Activated T-helper 17 cell treated with anti-CD3 and anti-CD28 coated beads, Interleukin-2, amount 50 U/mL, for 72 hours (primary cell): ENCODE measurements at regions not wholly inside any gene's neighbourhood (a gene's known extent, or its start where the extent isn't known, plus 50 kb on each side); places are given as distances from the start of the nearest gene placed in this dataset.

ENCODE experiments used
- ATAC-seq: fragments of 150-1000 bp; cut with Tn5 transposase; replicated peaks from 2 replicates; pipeline ENCODE4 v1.10.0; 2021; ENCODE audit warnings: mild to moderate bottlenecking, moderate library complexity
- H3K27ac Mint-ChIP-seq: one replicate; pipeline ENCODE4 v1.8.0; 2022; ENCODE audit warnings: mixed read lengths
- H3K27me3 Mint-ChIP-seq: one replicate; pipeline ENCODE4 v1.8.0; 2022; ENCODE audit warnings: mixed read lengths
- H3K36me3 Mint-ChIP-seq: one replicate; pipeline ENCODE4 v1.8.0; 2022; ENCODE audit warnings: low read depth, mild to moderate bottlenecking, mixed read lengths
- H3K4me1 Mint-ChIP-seq: one replicate; pipeline ENCODE4 v1.8.0; 2022; ENCODE audit warnings: mixed read lengths
- H3K4me3 Mint-ChIP-seq: one replicate; pipeline ENCODE4 v1.8.0; 2022; ENCODE audit warnings: mild to moderate bottlenecking, mixed read lengths
- H3K9me3 Mint-ChIP-seq: one replicate; pipeline ENCODE4 v1.8.0; 2022; ENCODE audit warnings: mixed read lengths

- Mint-ChIP-seq H3K27me3 (peaks cover 4% of the 10 kb centered on the region), H3K4me1 (no peaks in the 10 kb centered on the region), H3K9me3 (peaks cover 15% of the 10 kb centered on the region), H3K4me3 (no peak overlapping the region), H3K27ac (no peak overlapping the region), H3K36me3 (no peaks in the 10 kb centered on the region)
- ATAC-seq, result no peak
These were observed 927.0 kb downstream of the UQCRFS1 start for GRCh38 chr19:28285917-28286316.

DNA sequence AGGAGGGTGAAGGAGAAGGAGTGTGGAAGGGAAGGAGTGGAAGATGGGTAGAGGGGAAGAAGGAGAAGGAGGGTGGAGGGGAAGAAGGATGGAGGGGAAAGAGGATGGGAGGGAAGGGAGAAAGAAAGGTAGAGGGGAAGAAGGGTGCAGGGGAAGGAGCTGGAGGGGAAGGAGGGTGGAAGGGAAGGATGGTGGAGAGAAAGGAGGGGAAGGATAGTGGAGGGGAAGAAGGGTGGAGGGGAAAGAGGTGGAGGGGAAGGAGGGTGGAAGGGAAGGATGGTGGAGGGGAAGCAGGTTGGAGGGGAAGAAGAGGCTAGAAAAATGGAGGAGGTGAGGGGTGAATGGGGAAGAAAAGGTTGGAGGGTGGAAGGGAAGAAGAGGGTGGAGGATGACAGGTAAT lies 927.9 kb downstream of the UQCRFS1 start:
- Mint-ChIP-seq H3K27ac (no peak overlapping the region), H3K4me3 (no peak overlapping the region), H3K27me3 (peaks cover 4% of the 10 kb centered on the region), H3K4me1 (no peaks in the 10 kb centered on the region), H3K9me3 (peaks cover 15% of the 10 kb centered on the region), H3K36me3 (no peaks in the 10 kb centered on the region)
- ATAC-seq, result no peak

DNA sequence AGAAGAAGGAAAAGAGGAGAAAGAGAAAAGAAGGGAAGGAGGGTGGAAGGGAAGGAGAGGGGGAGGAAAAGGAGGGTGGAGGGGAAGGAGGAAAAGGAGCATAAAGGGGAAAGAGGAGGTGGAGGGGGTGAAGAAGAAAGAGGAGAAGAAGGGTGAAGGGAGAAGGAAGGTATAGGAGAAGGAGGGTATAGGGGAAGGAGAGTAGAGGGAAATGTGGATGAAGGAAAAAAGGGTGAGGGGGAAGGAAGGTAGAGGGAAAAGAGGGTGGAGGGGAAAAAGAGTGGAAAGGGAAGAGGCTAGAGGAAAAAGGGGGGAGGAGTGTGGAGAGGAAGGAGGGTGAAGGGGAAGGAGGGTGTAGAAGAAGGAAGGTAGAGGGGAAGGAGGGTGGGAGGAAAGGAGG lies 928.6 kb downstream of the UQCRFS1 start:
- ATAC-seq, result no peak
- Mint-ChIP-seq H3K9me3 (peaks cover 15% of the 10 kb centered on the region), H3K36me3 (no peaks in the 10 kb centered on the region), H3K27ac (no peak overlapping the region), H3K27me3 (peaks cover 4% of the 10 kb centered on the region), H3K4me3 (no peak overlapping the region), H3K4me1 (no peaks in the 10 kb centered on the region)

- Mint-ChIP-seq H3K27ac (no peak overlapping the region), H3K27me3 (peaks cover 4% of the 10 kb centered on the region), H3K4me1 (no peaks in the 10 kb centered on the region), H3K36me3 (no peaks in the 10 kb centered on the region), H3K4me3 (no peak overlapping the region), H3K9me3 (peaks cover 15% of the 10 kb centered on the region)
- ATAC-seq, result no peak
These were observed 929.4 kb downstream of the UQCRFS1 start for GRCh38 chr19:28283592-28283991.

GRCh38 chr19:28281676-28282075 lies 931.3 kb downstream of the UQCRFS1 start:
- peaks cover 4% of the 10 kb centered on the region for H3K27me3 Mint-ChIP-seq
- no peak overlapping the region for H3K4me3 Mint-ChIP-seq
- H3K4me1 Mint-ChIP-seq, result no peaks in the 10 kb centered on the region
- peaks cover 9% of the 10 kb centered on the region for H3K9me3 Mint-ChIP-seq
- H3K36me3 Mint-ChIP-seq, result no peaks in the 10 kb centered on the region
- ATAC-seq, result no peak
- no peak overlapping the region for H3K27ac Mint-ChIP-seq

DNA sequence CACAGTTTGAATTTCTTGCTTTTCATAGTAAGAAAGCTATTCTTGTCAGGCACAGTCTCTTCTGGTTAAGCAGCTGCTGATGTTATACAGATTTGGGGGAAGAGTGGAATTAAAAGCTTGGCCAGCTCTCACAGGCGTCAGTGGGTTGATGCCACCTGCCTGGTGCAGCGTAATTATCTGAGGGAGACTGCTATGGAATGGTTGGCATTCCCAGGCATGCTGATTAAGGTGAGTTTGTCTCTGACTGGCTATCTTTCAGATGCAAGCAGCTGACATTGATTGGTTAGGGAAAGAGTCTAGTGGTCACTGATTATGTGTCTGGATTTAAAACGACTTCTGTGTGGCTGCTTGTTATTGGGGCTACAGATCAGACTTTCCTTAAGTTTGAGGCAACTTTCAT lies 948.4 kb downstream of the UQCRFS1 start:
- H3K4me3 Mint-ChIP-seq, result no peak overlapping the region
- ATAC-seq, result no peak
- H3K27me3 Mint-ChIP-seq, result no peaks in the 10 kb centered on the region

GRCh38 chr19:28258829-28259228 lies 954.1 kb downstream of the UQCRFS1 start:
- no peak for ATAC-seq
- Mint-ChIP-seq H3K4me1 (no peaks in the 10 kb centered on the region), H3K9me3 (peaks cover 17% of the 10 kb centered on the region), H3K27ac (no peak overlapping the region), H3K27me3 (no peaks in the 10 kb centered on the region), H3K4me3 (no peak overlapping the region), H3K36me3 (no peaks in the 10 kb centered on the region)

More for the DNA sequence above, 948.4 kb downstream of the UQCRFS1 start:
- Mint-ChIP-seq H3K36me3 (no peaks in the 10 kb centered on the region), H3K4me1 (no peaks in the 10 kb centered on the region), H3K27ac (no peak overlapping the region), H3K9me3 (peaks cover 17% of the 10 kb centered on the region)

DNA sequence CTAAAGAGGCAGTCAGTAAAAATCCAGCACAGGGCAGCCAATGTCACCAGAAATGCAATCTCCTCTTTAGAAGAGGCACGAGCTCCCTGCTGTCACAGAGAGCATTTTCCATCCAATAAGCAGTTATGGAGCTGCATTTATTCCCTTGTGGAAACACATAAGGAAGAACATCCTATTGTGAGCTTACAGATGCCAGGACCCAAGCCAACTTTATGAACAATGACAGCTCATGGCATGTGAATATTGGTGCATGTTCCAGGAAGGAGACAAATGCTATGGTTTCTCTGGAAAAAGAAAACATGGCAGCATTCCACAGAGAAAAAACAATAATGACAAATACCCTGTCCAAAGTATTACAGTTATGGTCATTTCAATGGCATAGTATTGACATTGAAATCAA lies 955.6 kb downstream of the UQCRFS1 start:
- H3K9me3 Mint-ChIP-seq, result peaks cover 9% of the 10 kb centered on the region
- no peaks in the 10 kb centered on the region for H3K4me1 Mint-ChIP-seq
- ATAC-seq, result no peak
- H3K4me3 Mint-ChIP-seq, result no peak overlapping the region
- H3K27ac Mint-ChIP-seq, result no peak overlapping the region
- no peaks in the 10 kb centered on the region for H3K36me3 Mint-ChIP-seq
- no peaks in the 10 kb centered on the region for H3K27me3 Mint-ChIP-seq

DNA sequence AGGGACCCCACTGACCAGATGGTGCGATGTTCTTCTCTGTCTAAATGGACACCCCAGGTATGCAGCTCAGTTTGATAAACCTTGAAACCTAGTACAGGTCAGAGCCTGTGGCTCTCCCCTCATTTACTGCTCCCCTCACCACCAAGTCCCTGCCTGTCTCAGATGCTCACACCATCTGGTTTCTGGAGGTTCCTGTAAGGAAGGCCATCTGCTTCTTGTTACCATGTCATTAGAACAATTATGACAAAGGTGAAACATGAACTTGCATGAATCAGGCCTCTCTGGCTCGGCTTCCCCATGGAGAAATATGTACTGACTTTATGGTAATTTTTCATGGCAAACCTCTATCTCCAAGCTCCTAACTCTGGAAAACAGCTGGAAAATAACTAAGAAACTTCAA lies 965.7 kb downstream of the UQCRFS1 start:
- no peak for ATAC-seq
- H3K4me1 Mint-ChIP-seq, result no peaks in the 10 kb centered on the region
- H3K4me3 Mint-ChIP-seq, result no peak overlapping the region
- H3K27me3 Mint-ChIP-seq, result no peaks in the 10 kb centered on the region
- H3K36me3 Mint-ChIP-seq, result no peaks in the 10 kb centered on the region
- H3K9me3 Mint-ChIP-seq, result peaks cover 8% of the 10 kb centered on the region
- H3K27ac Mint-ChIP-seq, result no peak overlapping the region

DNA sequence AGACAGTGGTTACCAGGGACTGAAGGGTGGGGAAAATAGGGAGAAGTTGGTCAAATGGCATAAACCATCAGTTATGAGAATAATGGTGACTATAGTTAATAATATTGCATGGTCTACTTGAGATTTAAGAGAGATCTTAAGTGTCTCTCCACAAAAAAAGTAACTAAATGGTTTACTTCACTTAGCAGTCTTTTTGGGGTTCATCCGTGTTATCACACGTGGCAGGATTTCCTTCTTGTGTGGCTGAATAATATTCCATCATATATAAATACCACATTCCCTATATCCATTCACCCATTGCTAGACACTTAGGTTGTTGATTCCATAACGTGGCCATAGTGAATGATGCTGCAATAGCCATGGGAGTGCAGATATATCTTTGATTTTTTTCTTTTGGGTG lies 967.0 kb downstream of the UQCRFS1 start:
- Mint-ChIP-seq H3K27me3 (no peaks in the 10 kb centered on the region), H3K36me3 (no peaks in the 10 kb centered on the region), H3K4me3 (no peak overlapping the region), H3K9me3 (peaks cover 8% of the 10 kb centered on the region), H3K4me1 (no peaks in the 10 kb centered on the region), H3K27ac (no peak overlapping the region)
- no peak for ATAC-seq

- Mint-ChIP-seq H3K36me3 (no peaks in the 10 kb centered on the region), H3K27me3 (no peaks in the 10 kb centered on the region), H3K4me1 (no peaks in the 10 kb centered on the region), H3K4me3 (no peak overlapping the region), H3K27ac (no peak overlapping the region), H3K9me3 (peaks cover 8% of the 10 kb centered on the region)
- ATAC-seq, result no peak
These were observed 968.0 kb downstream of the UQCRFS1 start for GRCh38 chr19:28244966-28245365.

- H3K36me3 Mint-ChIP-seq, result no peaks in the 10 kb centered on the region
- ATAC-seq, result no peak
- H3K27me3 Mint-ChIP-seq, result no peaks in the 10 kb centered on the region
- H3K27ac Mint-ChIP-seq, result no peak overlapping the region
- H3K4me1 Mint-ChIP-seq, result no peaks in the 10 kb centered on the region
- H3K4me3 Mint-ChIP-seq, result no peak overlapping the region
- H3K9me3 Mint-ChIP-seq, result peaks cover 8% of the 10 kb centered on the region
These were observed 970.5 kb downstream of the UQCRFS1 start for GRCh38 chr19:28242317-28242927.

DNA sequence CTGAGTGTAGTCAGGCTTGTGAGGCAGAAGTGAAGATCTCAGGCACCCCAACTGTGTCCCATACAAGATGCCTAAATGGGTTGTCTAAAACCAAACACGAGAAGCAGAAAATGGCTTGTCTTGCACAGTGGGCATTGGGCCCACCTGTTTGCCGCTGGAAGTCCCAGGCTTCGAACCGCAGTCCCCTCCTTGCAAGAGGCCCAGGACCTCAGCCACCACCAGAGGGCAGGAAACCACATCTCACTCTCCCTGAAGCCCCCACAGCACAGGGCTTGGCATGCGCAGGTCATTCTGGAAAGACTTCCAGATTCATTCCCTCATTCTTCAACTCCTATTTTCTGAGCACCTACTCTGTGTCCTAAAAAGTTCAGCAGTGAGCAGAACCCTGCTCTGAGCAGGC lies 973.7 kb downstream of the UQCRFS1 start:
- ATAC-seq, result no peak
- Mint-ChIP-seq H3K4me1 (no peaks in the 10 kb centered on the region), H3K9me3 (peaks cover 13% of the 10 kb centered on the region), H3K4me3 (no peak overlapping the region), H3K36me3 (no peaks in the 10 kb centered on the region), H3K27ac (no peak overlapping the region), H3K27me3 (no peaks in the 10 kb centered on the region)

GRCh38 chr19:28238270-28238820 lies 974.6 kb downstream of the UQCRFS1 start:
- Mint-ChIP-seq H3K36me3 (no peaks in the 10 kb centered on the region), H3K9me3 (peaks cover 9% of the 10 kb centered on the region), H3K4me3 (no peak overlapping the region), H3K4me1 (no peaks in the 10 kb centered on the region), H3K27me3 (no peaks in the 10 kb centered on the region), H3K27ac (no peak overlapping the region)
- no peak for ATAC-seq

DNA sequence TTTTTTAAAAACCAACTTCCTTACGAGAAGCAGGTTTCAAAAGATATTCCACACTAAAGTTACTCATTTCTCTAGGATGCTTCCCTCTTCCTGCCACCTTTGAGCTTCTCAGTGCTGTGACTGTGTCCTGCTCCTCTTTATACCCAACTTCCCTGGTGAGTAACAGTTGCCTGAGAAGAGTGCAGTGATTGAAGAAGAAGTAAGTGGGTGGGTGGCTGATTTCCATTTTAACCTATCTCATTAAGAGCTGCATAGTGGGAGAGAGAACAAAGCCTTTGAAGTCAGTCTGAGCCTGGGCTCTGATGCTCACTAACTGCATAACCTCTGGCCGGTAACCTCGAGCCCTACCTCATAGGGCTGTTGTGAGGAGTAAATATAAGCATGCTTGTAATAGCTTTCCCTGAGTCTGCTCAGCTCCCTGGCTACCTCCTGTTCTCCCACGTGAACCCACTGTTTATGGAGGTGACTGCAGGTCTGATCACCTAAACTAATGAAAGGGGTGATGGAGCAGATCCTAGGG lies 977.3 kb downstream of the UQCRFS1 start:
- no peak overlapping the region for H3K27ac Mint-ChIP-seq

More for the DNA sequence above, 977.3 kb downstream of the UQCRFS1 start:
- ATAC-seq, result no peak
- no peaks in the 10 kb centered on the region for H3K36me3 Mint-ChIP-seq
- H3K4me3 Mint-ChIP-seq, result no peak overlapping the region
- H3K9me3 Mint-ChIP-seq, result peaks cover 9% of the 10 kb centered on the region
- H3K4me1 Mint-ChIP-seq, result no peaks in the 10 kb centered on the region
- no peaks in the 10 kb centered on the region for H3K27me3 Mint-ChIP-seq
